Endothelial cell of umbilical vein (primary cell): ENCODE measurements at regions not wholly inside any gene's neighbourhood (a gene's known extent, or its start where the extent isn't known, plus 50 kb on each side); places are given as distances from the start of the nearest gene placed in this dataset.

Source experiments
- BruUV-seq: library from RNA; stranded (reverse); fragments of 400-500 nt; replicated peaks from 2 replicates; lab custom pipeline; 2021; lab: Mats Ljungman, UMichigan
- CTCF ChIA-PET: fragments of 300-600, 350-600 bp; sonication (Branson Sonifier 250); formaldehyde crosslinking; loops from one replicate; lab custom pipeline; 2021; ENCODE audit warnings: antibody characterized with exemption, inconsistent platforms; lab: Charles Lee
- POLR2A ChIA-PET: fragments of 300-600, 350-600 bp; sonication (Branson Sonifier 250); formaldehyde crosslinking; loops from one replicate; lab custom pipeline; 2021; ENCODE audit warnings: antibody characterized with exemption, inconsistent platforms; lab: Charles Lee
- DNase-seq: peaks from one replicate; pipeline ENCODE4 v3.0.0-alpha.2; 2011; ENCODE audit warnings: low read depth, low spot score
- FAIRE-seq: peaks from 2 replicates; lab custom pipeline; 2011; peaks lifted over from hg19 to GRCh38; lab: Jason Lieb, UNC
- H2AFZ ChIP-seq: 2 replicates; pipeline ENCODE4 v1.6.0; 2012; ENCODE audit warnings: low read depth, low read length, control low read depth, inconsistent platforms
- H3K27ac ChIP-seq: 2 replicates; pipeline ENCODE4 v1.5.1; 2011; ENCODE audit warnings: low read depth, mild to moderate bottlenecking, control low read depth, low read length, moderate library complexity; ENCODE audit not compliant: insufficient read depth
- H3K27me3 ChIP-seq, 2 experiments: 2 replicates each; pipeline versions ENCODE4 v1.6.0 to v1.6.1; 2011; ENCODE audit warnings: low read length in 2 of 2, mixed read lengths in 1 of 2; ENCODE audit not compliant: control insufficient read depth in 2 of 2, insufficient read depth in 2 of 2
- H3K36me3 ChIP-seq, 2 experiments: 2 replicates in 1 of 2; 3 replicates in 1 of 2; pipeline ENCODE4 v1.5.1; 2011; ENCODE audit warnings: low read length in 2 of 2, mild to moderate bottlenecking in 1 of 2, moderate library complexity in 1 of 2; ENCODE audit not compliant: control insufficient read depth in 2 of 2, insufficient read depth in 2 of 2; ENCODE audit errors: extremely low read depth in 1 of 2
- H3K4me1 ChIP-seq: 3 replicates; pipeline ENCODE4 v1.5.1; 2011; ENCODE audit warnings: mild to moderate bottlenecking, low read length; ENCODE audit not compliant: control insufficient read depth, insufficient read depth; ENCODE audit errors: extremely low read depth
- H3K4me2 ChIP-seq: 2 replicates; pipeline ENCODE4 v1.6.1; 2011; ENCODE audit warnings: low read length, control low read depth, mixed read lengths; ENCODE audit not compliant: insufficient read depth
- H3K4me3 ChIP-seq, 3 experiments: fragments of 200-600 bp in 1 of 3; sonication (generic), shearing (Covaris generic) in 1 of 3; replicated peaks in 1 of 3; 2 replicates each; pipeline ENCODE4 v1.5.1; 2011 to 2016; ENCODE audit warnings: control low read depth in 3 of 3, low read length in 3 of 3, mild to moderate bottlenecking in 2 of 3, inconsistent platforms in 1 of 3, low read depth in 1 of 3, moderate library complexity in 1 of 3; ENCODE audit not compliant: insufficient read depth in 1 of 3
- H3K79me2 ChIP-seq: 2 replicates; pipeline ENCODE4 v1.6.0; 2012; ENCODE audit warnings: low read length, inconsistent platforms; ENCODE audit not compliant: control insufficient read depth, insufficient read depth
- H3K9ac ChIP-seq: replicated peaks from 2 replicates; pipeline ENCODE3; 2011; ENCODE audit warnings: low read length, control low read depth; ENCODE audit not compliant: insufficient read depth; ENCODE audit errors: extremely low read depth
- H3K9me1 ChIP-seq: replicated peaks from 3 replicates; pipeline ENCODE4 v1.6.0; 2011; ENCODE audit warnings: mild to moderate bottlenecking, low read length; ENCODE audit not compliant: control insufficient read depth, insufficient read depth; ENCODE audit errors: extremely low read depth
- H3K9me3 ChIP-seq: replicated peaks from 2 replicates; pipeline ENCODE4 v1.5.1; 2012; ENCODE audit warnings: low read length, inconsistent platforms; ENCODE audit not compliant: control insufficient read depth, insufficient read depth
- H4K20me1 ChIP-seq: replicated peaks from 2 replicates; pipeline ENCODE3; 2011; ENCODE audit warnings: mild to moderate bottlenecking, low read length; ENCODE audit not compliant: control insufficient read depth, insufficient read depth; ENCODE audit errors: extremely low read depth
- EZH2 ChIP-seq: IDR thresholded peaks from 2 replicates; pipeline ENCODE4 v1.6.1; 2012; ENCODE audit warnings: borderline replicate concordance, low read depth, mild to moderate bottlenecking, moderate library complexity, low read length, inconsistent platforms; ENCODE audit not compliant: severe bottlenecking
- FOS ChIP-seq: IDR thresholded peaks from 2 replicates; pipeline ENCODE4 v1.6.1; 2011; ENCODE audit warnings: mild to moderate bottlenecking, low read length, moderate library complexity, borderline replicate concordance; ENCODE audit not compliant: insufficient read depth
- GATA2 ChIP-seq: IDR thresholded peaks from 2 replicates; pipeline ENCODE4 v1.7.0; 2011; ENCODE audit warnings: low read depth, mild to moderate bottlenecking, moderate library complexity, mixed read lengths, low read length; ENCODE audit not compliant: insufficient read length, insufficient read depth
- JUN ChIP-seq: IDR thresholded peaks from 2 replicates; pipeline ENCODE4 v1.6.1; 2011; ENCODE audit warnings: borderline replicate concordance, low read depth; ENCODE audit not compliant: insufficient read length, insufficient read depth
- MYC ChIP-seq: IDR thresholded peaks from one replicate; pipeline ENCODE4 v1.6.1; 2011; ENCODE audit warnings: mild to moderate bottlenecking, low read depth, low read length
- POLR2AphosphoS5 ChIP-seq: IDR thresholded peaks from 2 replicates; pipeline ENCODE4 v1.6.1; 2012; ENCODE audit warnings: low read depth, mild to moderate bottlenecking, control low read depth, low read length, moderate library complexity; ENCODE audit not compliant: insufficient read depth
- dilution Hi-C: fragments of 300-500 bp; cut with MboI; formaldehyde crosslinking; loops from one replicate; pipeline ENCODE4 v1.15.0; 2019; ENCODE audit warnings: low sequenced_read_pairs; ENCODE audit not compliant: extremely low pct_ligation_motif_present
- intact Hi-C: fragments of 100-400 bp; cut with micrococcal nuclease; formaldehyde crosslinking; loops from one replicate; pipeline ENCODE4 v1.10.0; 2022
- TF ChIP-seq, protein P1 (sequence below), 2 donors: IDR thresholded peaks; 1 replicate in 1 of 2; 2 replicates in 1 of 2; pipeline ENCODE4 v1.5.1; 2011; ENCODE audit warnings: low read length in 2 of 2, mild to moderate bottlenecking in 2 of 2, moderate library complexity in 2 of 2, control low read depth in 1 of 2, inconsistent platforms in 1 of 2, low read depth in 1 of 2; ENCODE audit not compliant: insufficient read depth in 1 of 2; ENCODE audit errors: extremely low read depth in 1 of 2
- TF ChIP-seq, protein P2 (sequence below): IDR thresholded peaks from 2 replicates; pipeline ENCODE4 v1.6.1; 2011; ENCODE audit not compliant: insufficient read depth, insufficient read length

DNA sequence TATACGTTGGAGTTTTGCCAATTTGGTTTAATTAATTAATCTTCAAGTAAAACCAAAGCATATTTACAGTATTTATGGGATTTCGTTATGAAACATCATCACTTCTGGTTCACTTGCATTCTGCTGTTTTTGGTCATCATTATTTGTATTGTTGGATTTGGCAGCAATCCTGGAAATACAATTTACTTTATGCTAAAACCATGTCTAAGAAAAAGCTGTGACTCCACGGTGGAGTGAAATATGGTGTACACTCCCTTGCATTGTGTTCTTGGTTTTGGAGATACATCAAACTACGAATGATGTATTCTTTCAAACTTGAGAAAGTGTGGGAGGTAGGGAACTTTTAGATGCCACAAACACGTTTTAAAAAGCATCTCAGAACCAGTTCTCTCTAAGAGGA lies 106.4 kb downstream of the CTAGE1 start:
- no peaks in the 10 kb centered on the region for H3K9me3 ChIP-seq
- no peaks in the 10 kb centered on the region for H4K20me1 ChIP-seq
- no peak overlapping the region for H3K9ac ChIP-seq
- dilution Hi-C loops (no loop called here), intact Hi-C loops (no loop called here)
- TF ChIP-seq, protein P1, sequence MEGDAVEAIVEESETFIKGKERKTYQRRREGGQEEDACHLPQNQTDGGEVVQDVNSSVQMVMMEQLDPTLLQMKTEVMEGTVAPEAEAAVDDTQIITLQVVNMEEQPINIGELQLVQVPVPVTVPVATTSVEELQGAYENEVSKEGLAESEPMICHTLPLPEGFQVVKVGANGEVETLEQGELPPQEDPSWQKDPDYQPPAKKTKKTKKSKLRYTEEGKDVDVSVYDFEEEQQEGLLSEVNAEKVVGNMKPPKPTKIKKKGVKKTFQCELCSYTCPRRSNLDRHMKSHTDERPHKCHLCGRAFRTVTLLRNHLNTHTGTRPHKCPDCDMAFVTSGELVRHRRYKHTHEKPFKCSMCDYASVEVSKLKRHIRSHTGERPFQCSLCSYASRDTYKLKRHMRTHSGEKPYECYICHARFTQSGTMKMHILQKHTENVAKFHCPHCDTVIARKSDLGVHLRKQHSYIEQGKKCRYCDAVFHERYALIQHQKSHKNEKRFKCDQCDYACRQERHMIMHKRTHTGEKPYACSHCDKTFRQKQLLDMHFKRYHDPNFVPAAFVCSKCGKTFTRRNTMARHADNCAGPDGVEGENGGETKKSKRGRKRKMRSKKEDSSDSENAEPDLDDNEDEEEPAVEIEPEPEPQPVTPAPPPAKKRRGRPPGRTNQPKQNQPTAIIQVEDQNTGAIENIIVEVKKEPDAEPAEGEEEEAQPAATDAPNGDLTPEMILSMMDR (IDR thresholded peaks at IDR 0.05; ENCODE audit: extremely low read depth in 1 of 2, insufficient read depth in 1 of 2, low read depth in 1 of 2, low read length in 2 of 2) = no peak
- TF ChIP-seq JUN (no peak), EZH2 (no peak), POLR2AphosphoS5 (no peak), FOS (no peak), MYC (no peak), GATA2 (no peak)
- TF ChIP-seq, protein P2, sequence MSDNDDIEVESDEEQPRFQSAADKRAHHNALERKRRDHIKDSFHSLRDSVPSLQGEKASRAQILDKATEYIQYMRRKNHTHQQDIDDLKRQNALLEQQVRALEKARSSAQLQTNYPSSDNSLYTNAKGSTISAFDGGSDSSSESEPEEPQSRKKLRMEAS = no peak
- no peaks in the 10 kb centered on the region for H3K36me3 ChIP-seq
- no peaks in the 10 kb centered on the region for H3K79me2 ChIP-seq
- H2AFZ ChIP-seq = no peak overlapping the region
- H3K4me1 ChIP-seq = no peaks in the 10 kb centered on the region
- H3K4me2 ChIP-seq = no peak overlapping the region
- no peak overlapping the region for H3K4me3 ChIP-seq
- no peaks in the 10 kb centered on the region for H3K9me1 ChIP-seq
- no peaks in the 10 kb centered on the region for H3K27me3 ChIP-seq
- CTCF ChIA-PET = interaction anchor here (1.7 kb wide), 1 partner anchor 10 kb away, joined by 6 read pairs; no protein-coding TSS in a partner anchor
- BruUV-seq = no TSS peak
- POLR2A ChIA-PET = no interaction called here
- peak; percentile 49 for DNase-seq
- FAIRE-seq = no peak
- no peak overlapping the region for H3K27ac ChIP-seq
